ENCODE measurements at regions not wholly inside any gene's neighbourhood (a gene's known extent, or its start where the extent isn't known, plus 50 kb on each side); places are given as distances from the start of the nearest gene placed in this dataset.

DNA sequence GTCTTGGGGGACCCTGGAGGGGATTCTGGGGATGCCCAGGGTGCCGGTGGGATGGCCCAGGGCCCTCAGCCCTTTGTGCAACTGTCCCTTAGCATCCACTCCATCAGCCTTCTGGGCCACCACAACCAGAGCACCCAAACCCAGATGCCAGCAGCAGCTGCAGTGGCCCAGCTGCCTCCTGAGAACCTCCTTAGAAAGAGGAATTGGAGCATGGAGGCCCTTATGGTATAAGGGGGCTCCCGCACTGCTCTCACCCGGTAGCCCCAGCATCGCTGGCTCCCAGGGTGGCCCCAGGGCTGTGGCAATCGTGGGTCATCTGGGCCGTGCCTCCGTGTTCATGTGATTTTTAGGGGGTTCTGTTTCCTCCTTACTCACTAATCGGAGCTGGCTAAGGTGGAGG lies 463.3 kb downstream of the ICE1 start (continued):
- TF ChIP-seq, protein P1, sequence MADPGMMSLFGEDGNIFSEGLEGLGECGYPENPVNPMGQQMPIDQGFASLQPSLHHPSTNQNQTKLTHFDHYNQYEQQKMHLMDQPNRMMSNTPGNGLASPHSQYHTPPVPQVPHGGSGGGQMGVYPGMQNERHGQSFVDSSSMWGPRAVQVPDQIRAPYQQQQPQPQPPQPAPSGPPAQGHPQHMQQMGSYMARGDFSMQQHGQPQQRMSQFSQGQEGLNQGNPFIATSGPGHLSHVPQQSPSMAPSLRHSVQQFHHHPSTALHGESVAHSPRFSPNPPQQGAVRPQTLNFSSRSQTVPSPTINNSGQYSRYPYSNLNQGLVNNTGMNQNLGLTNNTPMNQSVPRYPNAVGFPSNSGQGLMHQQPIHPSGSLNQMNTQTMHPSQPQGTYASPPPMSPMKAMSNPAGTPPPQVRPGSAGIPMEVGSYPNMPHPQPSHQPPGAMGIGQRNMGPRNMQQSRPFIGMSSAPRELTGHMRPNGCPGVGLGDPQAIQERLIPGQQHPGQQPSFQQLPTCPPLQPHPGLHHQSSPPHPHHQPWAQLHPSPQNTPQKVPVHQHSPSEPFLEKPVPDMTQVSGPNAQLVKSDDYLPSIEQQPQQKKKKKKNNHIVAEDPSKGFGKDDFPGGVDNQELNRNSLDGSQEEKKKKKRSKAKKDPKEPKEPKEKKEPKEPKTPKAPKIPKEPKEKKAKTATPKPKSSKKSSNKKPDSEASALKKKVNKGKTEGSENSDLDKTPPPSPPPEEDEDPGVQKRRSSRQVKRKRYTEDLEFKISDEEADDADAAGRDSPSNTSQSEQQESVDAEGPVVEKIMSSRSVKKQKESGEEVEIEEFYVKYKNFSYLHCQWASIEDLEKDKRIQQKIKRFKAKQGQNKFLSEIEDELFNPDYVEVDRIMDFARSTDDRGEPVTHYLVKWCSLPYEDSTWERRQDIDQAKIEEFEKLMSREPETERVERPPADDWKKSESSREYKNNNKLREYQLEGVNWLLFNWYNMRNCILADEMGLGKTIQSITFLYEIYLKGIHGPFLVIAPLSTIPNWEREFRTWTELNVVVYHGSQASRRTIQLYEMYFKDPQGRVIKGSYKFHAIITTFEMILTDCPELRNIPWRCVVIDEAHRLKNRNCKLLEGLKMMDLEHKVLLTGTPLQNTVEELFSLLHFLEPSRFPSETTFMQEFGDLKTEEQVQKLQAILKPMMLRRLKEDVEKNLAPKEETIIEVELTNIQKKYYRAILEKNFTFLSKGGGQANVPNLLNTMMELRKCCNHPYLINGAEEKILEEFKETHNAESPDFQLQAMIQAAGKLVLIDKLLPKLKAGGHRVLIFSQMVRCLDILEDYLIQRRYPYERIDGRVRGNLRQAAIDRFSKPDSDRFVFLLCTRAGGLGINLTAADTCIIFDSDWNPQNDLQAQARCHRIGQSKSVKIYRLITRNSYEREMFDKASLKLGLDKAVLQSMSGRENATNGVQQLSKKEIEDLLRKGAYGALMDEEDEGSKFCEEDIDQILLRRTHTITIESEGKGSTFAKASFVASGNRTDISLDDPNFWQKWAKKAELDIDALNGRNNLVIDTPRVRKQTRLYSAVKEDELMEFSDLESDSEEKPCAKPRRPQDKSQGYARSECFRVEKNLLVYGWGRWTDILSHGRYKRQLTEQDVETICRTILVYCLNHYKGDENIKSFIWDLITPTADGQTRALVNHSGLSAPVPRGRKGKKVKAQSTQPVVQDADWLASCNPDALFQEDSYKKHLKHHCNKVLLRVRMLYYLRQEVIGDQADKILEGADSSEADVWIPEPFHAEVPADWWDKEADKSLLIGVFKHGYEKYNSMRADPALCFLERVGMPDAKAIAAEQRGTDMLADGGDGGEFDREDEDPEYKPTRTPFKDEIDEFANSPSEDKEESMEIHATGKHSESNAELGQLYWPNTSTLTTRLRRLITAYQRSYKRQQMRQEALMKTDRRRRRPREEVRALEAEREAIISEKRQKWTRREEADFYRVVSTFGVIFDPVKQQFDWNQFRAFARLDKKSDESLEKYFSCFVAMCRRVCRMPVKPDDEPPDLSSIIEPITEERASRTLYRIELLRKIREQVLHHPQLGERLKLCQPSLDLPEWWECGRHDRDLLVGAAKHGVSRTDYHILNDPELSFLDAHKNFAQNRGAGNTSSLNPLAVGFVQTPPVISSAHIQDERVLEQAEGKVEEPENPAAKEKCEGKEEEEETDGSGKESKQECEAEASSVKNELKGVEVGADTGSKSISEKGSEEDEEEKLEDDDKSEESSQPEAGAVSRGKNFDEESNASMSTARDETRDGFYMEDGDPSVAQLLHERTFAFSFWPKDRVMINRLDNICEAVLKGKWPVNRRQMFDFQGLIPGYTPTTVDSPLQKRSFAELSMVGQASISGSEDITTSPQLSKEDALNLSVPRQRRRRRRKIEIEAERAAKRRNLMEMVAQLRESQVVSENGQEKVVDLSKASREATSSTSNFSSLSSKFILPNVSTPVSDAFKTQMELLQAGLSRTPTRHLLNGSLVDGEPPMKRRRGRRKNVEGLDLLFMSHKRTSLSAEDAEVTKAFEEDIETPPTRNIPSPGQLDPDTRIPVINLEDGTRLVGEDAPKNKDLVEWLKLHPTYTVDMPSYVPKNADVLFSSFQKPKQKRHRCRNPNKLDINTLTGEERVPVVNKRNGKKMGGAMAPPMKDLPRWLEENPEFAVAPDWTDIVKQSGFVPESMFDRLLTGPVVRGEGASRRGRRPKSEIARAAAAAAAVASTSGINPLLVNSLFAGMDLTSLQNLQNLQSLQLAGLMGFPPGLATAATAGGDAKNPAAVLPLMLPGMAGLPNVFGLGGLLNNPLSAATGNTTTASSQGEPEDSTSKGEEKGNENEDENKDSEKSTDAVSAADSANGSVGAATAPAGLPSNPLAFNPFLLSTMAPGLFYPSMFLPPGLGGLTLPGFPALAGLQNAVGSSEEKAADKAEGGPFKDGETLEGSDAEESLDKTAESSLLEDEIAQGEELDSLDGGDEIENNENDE (IDR thresholded peaks at IDR 0.05; ENCODE audit: insufficient replicate concordance, low read length), result no peak
- TF ChIP-seq SP2 (IDR thresholded peaks at IDR 0.05; ENCODE audit: low read length), result no peak
- TF ChIP-seq NRF1 (IDR thresholded peaks at IDR 0.05; ENCODE audit: low read depth, low read length), result no peak
- no peak for TF ChIP-seq CREB1 (IDR thresholded peaks at IDR 0.05)
- no peak for TF ChIP-seq ZNF274 (IDR thresholded peaks at IDR 0.05; ENCODE audit: borderline replicate concordance, extremely low read depth, low read length)
- TF ChIP-seq CEBPB (IDR thresholded peaks at IDR 0.05; ENCODE audit: low read depth, low read length), result no peak
- no peak for TF ChIP-seq CTBP2 (IDR thresholded peaks at IDR 0.05; ENCODE audit: borderline replicate concordance, insufficient read depth, insufficient read length, low read length)

All from H1 (cell line).